ENCODE measurements at regions not wholly inside any gene's neighbourhood (a gene's known extent, or its start where the extent isn't known, plus 50 kb on each side); places are given as distances from the start of the nearest gene placed in this dataset.

- H3K9me3 ChIP-seq (ENCODE audit: control insufficient read depth in 2 of 3, insufficient read depth in 1 of 3, low read length in 3 of 3) = no peaks in the 10 kb centered on the region
- no peak for FAIRE-seq
- no peak overlapping the region for H3K27ac ChIP-seq (ENCODE audit: low read depth in 2 of 2, low read length in 2 of 2)
- no peaks in the 10 kb centered on the region for H3K27me3 ChIP-seq (ENCODE audit: control insufficient read depth, insufficient read depth, low read length)
- no peaks in the 10 kb centered on the region for H3K4me1 ChIP-seq (ENCODE audit: control insufficient read depth in 2 of 3, insufficient read depth in 2 of 3, low read depth in 1 of 3, low read length in 3 of 3)
- no peak overlapping the region for H3K4me3 ChIP-seq (ENCODE audit: low read length in 3 of 3)
- no peaks in the 10 kb centered on the region for H3K36me3 ChIP-seq (ENCODE audit: control insufficient read depth in 2 of 3, insufficient read depth in 3 of 3, low read length in 3 of 3)
- intact Hi-C loops (cut with DNase I) = no loop called here
- TF ChIP-seq, protein P1, sequence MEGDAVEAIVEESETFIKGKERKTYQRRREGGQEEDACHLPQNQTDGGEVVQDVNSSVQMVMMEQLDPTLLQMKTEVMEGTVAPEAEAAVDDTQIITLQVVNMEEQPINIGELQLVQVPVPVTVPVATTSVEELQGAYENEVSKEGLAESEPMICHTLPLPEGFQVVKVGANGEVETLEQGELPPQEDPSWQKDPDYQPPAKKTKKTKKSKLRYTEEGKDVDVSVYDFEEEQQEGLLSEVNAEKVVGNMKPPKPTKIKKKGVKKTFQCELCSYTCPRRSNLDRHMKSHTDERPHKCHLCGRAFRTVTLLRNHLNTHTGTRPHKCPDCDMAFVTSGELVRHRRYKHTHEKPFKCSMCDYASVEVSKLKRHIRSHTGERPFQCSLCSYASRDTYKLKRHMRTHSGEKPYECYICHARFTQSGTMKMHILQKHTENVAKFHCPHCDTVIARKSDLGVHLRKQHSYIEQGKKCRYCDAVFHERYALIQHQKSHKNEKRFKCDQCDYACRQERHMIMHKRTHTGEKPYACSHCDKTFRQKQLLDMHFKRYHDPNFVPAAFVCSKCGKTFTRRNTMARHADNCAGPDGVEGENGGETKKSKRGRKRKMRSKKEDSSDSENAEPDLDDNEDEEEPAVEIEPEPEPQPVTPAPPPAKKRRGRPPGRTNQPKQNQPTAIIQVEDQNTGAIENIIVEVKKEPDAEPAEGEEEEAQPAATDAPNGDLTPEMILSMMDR (IDR thresholded peaks at IDR 0.05; ENCODE audit: borderline replicate concordance, extremely low read depth, insufficient read depth) = no peak
- no peak overlapping the region for H3K9ac ChIP-seq (ENCODE audit: low read length in 3 of 3)
- no peak for DNase-seq
Observed at GRCh38 chr20:34189572-34190163, 51.6 kb upstream of the ASIP start.

DNA sequence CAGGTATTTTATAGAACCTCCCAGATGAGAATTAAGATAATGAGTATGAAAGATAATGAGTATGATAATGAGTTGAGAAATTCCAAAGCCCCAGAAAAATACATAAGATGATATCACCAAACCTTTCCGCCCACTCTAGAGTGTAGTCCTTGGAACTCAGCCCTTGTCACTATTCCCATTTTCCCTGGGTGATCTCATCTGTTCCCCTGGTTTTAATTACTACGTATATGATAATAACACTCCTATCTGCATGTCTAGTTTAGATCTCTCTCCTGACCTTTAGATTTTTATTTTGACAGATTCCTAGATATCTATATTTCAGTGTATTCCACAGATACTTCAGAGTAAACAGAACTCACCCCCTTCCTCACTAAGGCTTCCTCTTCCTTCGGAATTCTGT, 51.0 kb upstream of the ASIP start:
- Histone ChIP-seq H3K27me3 (ENCODE audit: control insufficient read depth, insufficient read depth, low read length) (no peaks in the 10 kb centered on the region), H3K4me3 (ENCODE audit: low read length in 3 of 3) (no peak overlapping the region), H3K27ac (ENCODE audit: low read depth in 2 of 2, low read length in 2 of 2) (no peak overlapping the region), H3K9me3 (ENCODE audit: control insufficient read depth in 2 of 3, insufficient read depth in 1 of 3, low read length in 3 of 3) (no peaks in the 10 kb centered on the region), H3K9ac (ENCODE audit: low read length in 3 of 3) (no peak overlapping the region), H3K4me1 (ENCODE audit: control insufficient read depth in 2 of 3, insufficient read depth in 2 of 3, low read depth in 1 of 3, low read length in 3 of 3) (no peaks in the 10 kb centered on the region), H3K36me3 (ENCODE audit: control insufficient read depth in 2 of 3, insufficient read depth in 3 of 3, low read length in 3 of 3) (no peaks in the 10 kb centered on the region)
- FAIRE-seq (no peak), DNase-seq (no peak)
- intact Hi-C loops (cut with DNase I) = no loop called here
- TF ChIP-seq, protein P1 (IDR thresholded peaks at IDR 0.05; ENCODE audit: borderline replicate concordance, extremely low read depth, insufficient read depth) = no peak

- TF ChIP-seq, protein P1 (IDR thresholded peaks at IDR 0.05; ENCODE audit: borderline replicate concordance, extremely low read depth, insufficient read depth) = peak; percentile 74
- DNase-seq (peak in 4 of 5 donors; percentile 84 to 93 (median 88)), FAIRE-seq (no peak)
- H3K4me1 ChIP-seq (ENCODE audit: control insufficient read depth in 2 of 3, insufficient read depth in 2 of 3, low read depth in 1 of 3, low read length in 3 of 3) = no peaks in the 10 kb centered on the region
- H3K27me3 ChIP-seq (ENCODE audit: control insufficient read depth, insufficient read depth, low read length) = no peaks in the 10 kb centered on the region
- no peaks in the 10 kb centered on the region for H3K36me3 ChIP-seq (ENCODE audit: control insufficient read depth in 2 of 3, insufficient read depth in 3 of 3, low read length in 3 of 3)
- no peak overlapping the region for H3K9ac ChIP-seq (ENCODE audit: low read length in 3 of 3)
- H3K9me3 ChIP-seq (ENCODE audit: control insufficient read depth in 2 of 3, insufficient read depth in 1 of 3, low read length in 3 of 3) = no peaks in the 10 kb centered on the region
- H3K27ac ChIP-seq (ENCODE audit: low read depth in 2 of 2, low read length in 2 of 2) = no peak overlapping the region
- intact Hi-C loops (cut with DNase I) = no loop called here
- no peak overlapping the region for H3K4me3 ChIP-seq (ENCODE audit: low read length in 3 of 3)
Observed at GRCh38 chr20:34190679-34191090, 50.5 kb upstream of the ASIP start.
